ENCODE measurements at regions not wholly inside any gene's neighbourhood (a gene's known extent, or its start where the extent isn't known, plus 50 kb on each side); places are given as distances from the start of the nearest gene placed in this dataset.

DNA sequence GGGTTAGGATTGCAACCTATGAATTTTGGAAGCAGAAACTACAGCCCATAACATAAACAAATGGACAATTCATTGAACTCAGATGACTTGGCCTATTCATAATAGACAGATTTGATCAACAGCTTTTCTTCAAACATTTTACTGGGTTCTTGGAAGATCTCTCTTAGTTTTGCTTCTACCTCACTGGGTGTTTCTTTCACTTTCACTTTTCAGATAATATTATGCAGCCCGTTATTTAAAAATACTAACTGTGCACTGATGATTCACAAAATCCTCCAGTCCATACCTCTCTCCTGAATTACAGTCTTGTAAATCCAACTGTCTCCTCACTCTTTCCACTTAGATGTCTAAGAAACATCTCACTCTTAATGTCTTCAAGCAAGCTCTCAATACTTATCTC is 183.5 kb upstream of the IRX1 start:
- H3K4me3 ChIP-seq (ENCODE audit: low read depth, poor library complexity, severe bottlenecking), result no peak overlapping the region
- intact Hi-C loops (cut with DNase I; ENCODE audit: low total_unique reads), result no loop called here
- TF ChIP-seq, protein P1, sequence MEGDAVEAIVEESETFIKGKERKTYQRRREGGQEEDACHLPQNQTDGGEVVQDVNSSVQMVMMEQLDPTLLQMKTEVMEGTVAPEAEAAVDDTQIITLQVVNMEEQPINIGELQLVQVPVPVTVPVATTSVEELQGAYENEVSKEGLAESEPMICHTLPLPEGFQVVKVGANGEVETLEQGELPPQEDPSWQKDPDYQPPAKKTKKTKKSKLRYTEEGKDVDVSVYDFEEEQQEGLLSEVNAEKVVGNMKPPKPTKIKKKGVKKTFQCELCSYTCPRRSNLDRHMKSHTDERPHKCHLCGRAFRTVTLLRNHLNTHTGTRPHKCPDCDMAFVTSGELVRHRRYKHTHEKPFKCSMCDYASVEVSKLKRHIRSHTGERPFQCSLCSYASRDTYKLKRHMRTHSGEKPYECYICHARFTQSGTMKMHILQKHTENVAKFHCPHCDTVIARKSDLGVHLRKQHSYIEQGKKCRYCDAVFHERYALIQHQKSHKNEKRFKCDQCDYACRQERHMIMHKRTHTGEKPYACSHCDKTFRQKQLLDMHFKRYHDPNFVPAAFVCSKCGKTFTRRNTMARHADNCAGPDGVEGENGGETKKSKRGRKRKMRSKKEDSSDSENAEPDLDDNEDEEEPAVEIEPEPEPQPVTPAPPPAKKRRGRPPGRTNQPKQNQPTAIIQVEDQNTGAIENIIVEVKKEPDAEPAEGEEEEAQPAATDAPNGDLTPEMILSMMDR (IDR thresholded peaks at IDR 0.05), result no peak
- TF ChIP-seq POLR2A (IDR thresholded peaks at IDR 0.05), result no peak
- WGBS, 2 donors, result 61 to 63% methylated on average over 1 of the region's 1 CpG
- DNase-seq (ENCODE audit: low spot score in 2 of 2), result no peak

DNA sequence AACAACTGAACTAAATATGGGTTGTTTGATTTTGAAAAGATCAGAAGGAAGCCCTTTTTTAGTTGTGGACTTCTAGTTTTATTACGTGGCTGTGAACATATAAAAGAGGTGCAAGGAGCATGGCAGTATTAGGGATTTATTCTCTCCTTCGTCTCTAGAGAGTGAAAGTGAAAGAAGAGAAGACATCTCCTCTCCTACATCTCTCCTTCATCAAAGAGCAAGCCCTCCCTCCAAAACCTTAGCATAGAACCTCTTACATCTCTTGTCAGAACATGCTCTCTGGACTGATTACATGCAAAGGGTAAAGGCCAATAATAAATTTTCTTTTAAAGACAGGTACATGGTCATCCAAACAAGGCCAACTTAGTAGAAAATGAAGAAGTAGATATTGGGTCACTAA is 184.3 kb upstream of the IRX1 start:
- no peak for DNase-seq (ENCODE audit: low spot score in 2 of 2)
- WGBS, 2 donors, result 75 to 84% methylated on average over 2 of the region's 2 CpGs
- no peak for TF ChIP-seq POLR2A (IDR thresholded peaks at IDR 0.05)
- TF ChIP-seq, protein P1 (IDR thresholded peaks at IDR 0.05), result no peak
- intact Hi-C loops (cut with DNase I; ENCODE audit: low total_unique reads), result no loop called here
- H3K4me3 ChIP-seq (ENCODE audit: low read depth, poor library complexity, severe bottlenecking), result no peak overlapping the region

DNA sequence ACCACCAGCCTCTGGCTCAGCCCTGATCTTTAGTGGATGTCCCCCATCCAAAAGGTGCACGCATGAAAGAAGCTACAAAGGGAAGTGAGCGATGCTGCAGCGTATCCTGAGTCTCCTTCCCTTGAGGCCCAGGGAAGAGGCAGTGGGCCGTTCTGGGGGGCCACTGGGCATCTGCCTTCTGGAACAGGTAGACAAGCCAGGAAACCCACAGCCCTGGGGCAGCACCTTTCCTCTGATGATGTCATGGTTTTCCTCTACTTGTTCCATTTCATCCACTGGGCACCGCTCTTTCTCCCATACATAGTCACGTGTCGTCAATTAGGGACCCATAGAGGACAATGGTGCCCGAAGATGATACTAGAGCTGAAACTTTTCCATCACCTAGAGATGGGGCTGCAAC is 194.0 kb upstream of the IRX1 start:
- no peak for TF ChIP-seq POLR2A (IDR thresholded peaks at IDR 0.05)
- no peak for DNase-seq (ENCODE audit: low spot score in 2 of 2)
- no peak overlapping the region for H3K4me3 ChIP-seq (ENCODE audit: low read depth, poor library complexity, severe bottlenecking)
- intact Hi-C loops (cut with DNase I; ENCODE audit: low total_unique reads), result no loop called here
- WGBS, 2 donors, result 64 to 67% methylated on average over 8 of the region's 8 CpGs

DNA sequence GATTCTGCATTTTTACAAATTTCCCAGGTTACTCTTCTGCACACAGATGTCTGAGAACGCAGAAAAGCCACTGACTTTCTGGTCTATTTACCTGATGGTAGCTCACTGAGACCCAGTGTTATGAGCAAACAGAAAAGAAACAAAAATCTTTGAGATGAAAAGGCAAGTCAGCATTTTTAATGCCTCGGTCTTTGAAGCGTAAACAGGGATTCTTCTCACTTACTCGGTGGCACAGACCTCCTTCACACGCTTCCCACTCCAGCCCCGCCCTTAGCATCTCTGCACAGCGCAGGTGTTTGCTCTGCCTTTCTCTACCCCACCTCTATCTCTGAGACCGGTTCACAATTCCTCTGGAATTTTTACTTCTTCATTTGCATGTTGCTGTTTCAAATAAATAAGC is 195.0 kb upstream of the IRX1 start:
- TF ChIP-seq, protein P1 (IDR thresholded peaks at IDR 0.05), result no peak
- TF ChIP-seq POLR2A (IDR thresholded peaks at IDR 0.05), result no peak
- intact Hi-C loops (cut with DNase I; ENCODE audit: low total_unique reads), result no loop called here

DNA sequence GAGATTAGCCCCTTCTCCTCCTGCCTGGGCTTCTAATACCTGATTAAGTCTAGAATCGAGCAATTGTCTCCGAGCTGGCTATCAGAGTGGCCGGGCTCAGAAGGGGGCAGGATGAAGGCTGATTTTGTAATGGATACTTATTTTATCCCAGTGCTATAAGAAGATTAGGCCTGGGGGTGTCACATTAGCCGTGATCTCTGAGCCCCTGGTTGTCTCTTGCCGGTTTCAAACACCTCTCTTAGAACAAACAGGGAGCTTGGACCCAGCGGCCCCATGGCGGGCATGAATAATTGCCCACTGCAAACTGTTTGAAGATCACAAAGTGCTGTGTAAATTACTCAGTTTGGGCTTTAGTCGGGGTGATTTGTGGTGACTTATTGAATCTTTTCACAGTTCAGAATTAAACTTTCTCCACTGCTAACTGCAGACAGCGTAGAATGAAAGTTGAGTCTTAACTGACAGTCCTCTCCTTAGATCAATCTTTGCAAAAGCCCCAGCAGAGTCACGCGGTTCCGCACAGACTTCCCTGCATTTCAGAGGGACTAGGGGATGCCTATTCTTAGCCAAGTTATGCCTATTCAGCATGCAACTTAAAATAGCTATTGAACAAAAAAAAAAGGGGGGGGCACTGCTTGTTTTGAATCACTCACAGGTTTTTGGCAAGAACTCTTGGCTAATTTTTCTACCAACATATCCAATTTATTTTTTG is 200.6 kb upstream of the IRX1 start:
- no peak for DNase-seq (ENCODE audit: low spot score in 2 of 2)
- no peak overlapping the region for H3K4me3 ChIP-seq (ENCODE audit: low read depth, poor library complexity, severe bottlenecking)

More for the DNA sequence above, 195.0 kb upstream of the IRX1 start:
- no peak for DNase-seq (ENCODE audit: low spot score in 2 of 2)
- 79 to 82% methylated on average over 8 of the region's 8 CpGs for WGBS, 2 donors
- no peak overlapping the region for H3K4me3 ChIP-seq (ENCODE audit: low read depth, poor library complexity, severe bottlenecking)

DNA sequence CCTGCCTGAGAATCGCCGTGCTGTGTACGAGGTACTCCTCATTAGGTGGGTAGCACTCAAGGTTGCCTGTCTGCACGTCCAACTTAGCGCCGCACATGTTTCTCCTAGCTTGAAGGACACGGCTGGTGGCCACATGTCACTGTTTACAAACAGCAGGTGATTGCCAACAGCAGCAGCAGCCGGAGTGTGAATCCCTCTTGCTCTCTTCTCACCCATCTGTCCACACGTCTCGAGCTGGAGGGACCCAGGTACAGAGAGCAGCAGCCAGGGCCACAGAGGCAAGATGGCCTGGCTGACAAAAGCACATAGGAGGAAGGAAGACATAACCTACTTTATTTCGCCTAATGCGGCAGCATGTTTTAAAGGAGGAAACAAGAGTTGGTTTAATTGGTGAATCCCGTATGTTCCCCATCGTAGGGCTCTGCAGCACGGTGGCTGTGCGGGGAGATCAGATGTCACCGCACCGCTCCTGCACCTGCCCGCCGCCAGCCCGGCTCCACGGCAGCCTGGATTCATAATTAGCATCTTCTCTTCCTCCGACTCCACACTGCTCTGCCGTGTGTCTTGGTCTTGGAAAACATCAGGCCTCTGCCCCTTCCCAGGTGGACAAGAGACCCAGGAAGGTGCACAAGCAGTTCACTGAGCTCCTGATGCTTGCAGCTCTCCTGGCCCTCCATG is 201.6 kb upstream of the IRX1 start:
- TF ChIP-seq POLR2A (IDR thresholded peaks at IDR 0.05), result no peak
- TF ChIP-seq, protein P1 (IDR thresholded peaks at IDR 0.05), result no peak
- DNase-seq (ENCODE audit: low spot score in 2 of 2), result no peak
- H3K4me3 ChIP-seq (ENCODE audit: low read depth, poor library complexity, severe bottlenecking), result no peak overlapping the region
- intact Hi-C loops (cut with DNase I; ENCODE audit: low total_unique reads), result no loop called here
- WGBS, 2 donors, result 76 to 81% methylated on average over 24 of the region's 24 CpGs

More for the DNA sequence above, 200.6 kb upstream of the IRX1 start:
- TF ChIP-seq, protein P1 (IDR thresholded peaks at IDR 0.05), result no peak
- no peak for TF ChIP-seq POLR2A (IDR thresholded peaks at IDR 0.05)
- intact Hi-C loops (cut with DNase I; ENCODE audit: low total_unique reads), result no loop called here
- 44 to 45% methylated on average over 12 of the region's 12 CpGs for WGBS, 2 donors

Measured in lower leg skin (tissue), 4 donors.